IPS-18a (cell line): ENCODE measurements at regions not wholly inside any gene's neighbourhood (a gene's known extent, or its start where the extent isn't known, plus 50 kb on each side); places are given as distances from the start of the nearest gene placed in this dataset.

Experiments
- H3K27ac ChIP-seq: one replicate; pipeline ENCODE4 v1.5.1; 2013; ENCODE audit warnings: low read length
- H3K27me3 ChIP-seq: one replicate; pipeline ENCODE4 v1.6.1; 2013; ENCODE audit warnings: mild to moderate bottlenecking, low read length; ENCODE audit not compliant: control insufficient read depth, insufficient read depth
- H3K36me3 ChIP-seq: one replicate; pipeline ENCODE4 v1.6.1; 2013; ENCODE audit warnings: low read depth, low read length; ENCODE audit not compliant: control insufficient read depth
- H3K4me1 ChIP-seq: one replicate; pipeline ENCODE4 v1.6.1; 2013; ENCODE audit warnings: low read depth, low read length; ENCODE audit not compliant: control insufficient read depth
- H3K4me3 ChIP-seq: one replicate; pipeline ENCODE4 v1.5.1; 2013; ENCODE audit warnings: low read length
- H3K9ac ChIP-seq: one replicate; pipeline ENCODE4 v1.6.1; 2013; ENCODE audit warnings: mild to moderate bottlenecking, low read length, moderate library complexity
- H3K9me3 ChIP-seq: one replicate; pipeline ENCODE4 v1.6.1; 2013; ENCODE audit warnings: low read depth, low read length; ENCODE audit not compliant: control insufficient read depth

DNA sequence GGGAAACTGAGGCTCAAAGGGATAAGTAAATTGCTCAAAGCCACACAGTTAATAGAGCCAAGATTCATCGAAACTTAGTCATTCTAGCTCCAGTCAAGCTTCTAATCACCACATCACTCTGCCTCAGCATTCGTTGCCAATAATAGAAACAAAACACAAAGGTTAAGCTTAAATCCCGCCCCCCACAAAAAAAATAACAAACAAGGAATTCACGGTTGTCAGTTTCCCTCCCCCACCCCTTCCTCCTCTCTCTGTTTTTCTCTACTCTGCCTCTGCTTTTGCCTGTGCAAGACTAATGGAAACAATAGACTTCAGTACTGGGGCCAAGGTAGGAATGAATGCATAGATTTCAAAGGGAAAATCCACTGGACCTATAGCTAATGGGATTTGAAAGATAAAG is 70.7 kb upstream of the ZNF644 start:
- Histone ChIP-seq H3K9ac (no peak overlapping the region), H3K27ac (no peak overlapping the region), H3K27me3 (no peaks in the 10 kb centered on the region), H3K36me3 (no peaks in the 10 kb centered on the region), H3K4me3 (no peak overlapping the region), H3K4me1 (peaks cover 8% of the 10 kb centered on the region), H3K9me3 (peaks cover 11% of the 10 kb centered on the region)

DNA sequence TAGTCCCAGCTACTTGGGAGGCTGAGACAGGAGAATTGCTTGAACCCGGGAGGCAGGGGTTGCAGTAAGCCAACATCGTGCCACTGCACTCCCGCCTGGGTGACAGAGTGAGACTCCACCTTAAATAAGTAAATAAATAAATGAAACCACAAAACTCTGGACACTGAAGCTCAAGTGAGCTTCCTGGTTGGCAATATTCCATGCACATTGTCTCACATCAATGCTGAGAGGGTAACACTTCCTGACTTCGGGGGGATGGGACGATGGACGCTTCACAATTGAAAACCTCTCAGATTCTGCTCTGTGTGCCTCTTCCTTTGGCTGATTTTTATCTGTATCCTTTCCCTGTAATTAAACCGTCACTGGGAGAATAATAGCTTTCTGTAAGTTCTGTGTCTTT is 70.0 kb upstream of the ZNF644 start:
- Histone ChIP-seq H3K27me3 (no peaks in the 10 kb centered on the region), H3K36me3 (no peaks in the 10 kb centered on the region), H3K9me3 (peaks cover 11% of the 10 kb centered on the region), H3K4me3 (no peak overlapping the region), H3K27ac (no peak overlapping the region), H3K9ac (no peak overlapping the region), H3K4me1 (peaks cover 8% of the 10 kb centered on the region)

DNA sequence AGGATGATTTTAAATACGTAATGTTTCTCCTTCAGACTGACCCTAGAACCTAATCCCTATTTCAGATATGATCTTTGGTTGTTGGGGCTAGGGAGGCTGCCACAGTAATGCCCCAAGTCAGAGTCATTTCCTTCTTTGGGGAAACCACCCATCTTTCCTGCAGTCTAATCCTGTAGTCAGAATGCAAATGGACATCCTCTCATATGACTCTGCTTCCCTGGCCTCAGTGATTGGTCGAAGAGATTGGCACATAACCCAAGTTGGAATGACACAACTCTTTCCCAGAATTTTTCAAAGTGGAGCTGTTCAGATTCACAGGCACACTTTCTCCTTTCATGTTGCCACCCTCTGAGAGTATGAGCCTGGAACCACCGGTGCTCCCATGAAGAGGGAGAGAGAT is 58.8 kb upstream of the ZNF644 start:
- Histone ChIP-seq H3K27me3 (no peaks in the 10 kb centered on the region), H3K4me1 (no peaks in the 10 kb centered on the region), H3K27ac (no peak overlapping the region), H3K4me3 (no peak overlapping the region), H3K9ac (no peak overlapping the region), H3K36me3 (no peaks in the 10 kb centered on the region), H3K9me3 (no peaks in the 10 kb centered on the region)

DNA sequence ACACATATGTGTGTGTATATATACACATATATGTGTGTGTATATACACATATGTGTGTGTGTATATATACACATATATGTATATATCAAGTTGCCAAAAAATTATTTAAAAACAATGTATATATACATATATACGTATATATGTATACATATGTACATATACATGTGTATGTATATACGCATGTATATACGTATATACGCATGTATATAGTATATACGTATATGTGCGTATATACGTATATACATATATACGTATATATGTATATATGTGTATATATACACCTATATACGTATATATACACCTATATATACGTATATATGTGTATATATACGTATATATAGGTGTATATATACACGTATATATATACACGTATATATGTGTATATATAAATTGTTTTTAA is 57.0 kb upstream of the ZNF644 start:
- Histone ChIP-seq H3K36me3 (no peaks in the 10 kb centered on the region), H3K9ac (no peak overlapping the region), H3K9me3 (no peaks in the 10 kb centered on the region), H3K4me3 (no peak overlapping the region), H3K27ac (no peak overlapping the region), H3K27me3 (no peaks in the 10 kb centered on the region), H3K4me1 (no peaks in the 10 kb centered on the region)

DNA sequence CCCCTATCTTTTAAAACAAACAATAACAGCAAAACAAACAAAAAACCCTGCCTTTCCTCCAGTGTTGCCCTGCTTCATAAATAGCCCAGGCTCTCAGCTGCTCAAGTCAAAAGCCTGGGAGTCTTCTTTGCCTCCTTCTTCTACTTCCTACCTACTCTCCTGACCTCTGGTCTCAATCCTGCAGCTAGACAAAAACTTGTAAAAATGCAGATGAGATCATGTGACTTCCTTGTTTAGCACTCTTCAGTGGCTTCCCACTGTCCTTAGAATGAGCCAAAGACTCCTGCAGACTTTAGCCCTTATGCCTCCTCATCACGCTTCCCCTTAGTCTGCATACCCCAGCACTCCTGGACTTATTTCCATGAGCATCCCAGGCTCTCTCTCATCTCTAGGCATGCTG is 55.0 kb upstream of the ZNF644 start:
- H3K36me3 ChIP-seq = no peaks in the 10 kb centered on the region
- H3K4me3 ChIP-seq = no peak overlapping the region
- no peak overlapping the region for H3K27ac ChIP-seq
- H3K27me3 ChIP-seq = no peaks in the 10 kb centered on the region
- no peaks in the 10 kb centered on the region for H3K9me3 ChIP-seq
- no peak overlapping the region for H3K9ac ChIP-seq
- H3K4me1 ChIP-seq = no peaks in the 10 kb centered on the region

DNA sequence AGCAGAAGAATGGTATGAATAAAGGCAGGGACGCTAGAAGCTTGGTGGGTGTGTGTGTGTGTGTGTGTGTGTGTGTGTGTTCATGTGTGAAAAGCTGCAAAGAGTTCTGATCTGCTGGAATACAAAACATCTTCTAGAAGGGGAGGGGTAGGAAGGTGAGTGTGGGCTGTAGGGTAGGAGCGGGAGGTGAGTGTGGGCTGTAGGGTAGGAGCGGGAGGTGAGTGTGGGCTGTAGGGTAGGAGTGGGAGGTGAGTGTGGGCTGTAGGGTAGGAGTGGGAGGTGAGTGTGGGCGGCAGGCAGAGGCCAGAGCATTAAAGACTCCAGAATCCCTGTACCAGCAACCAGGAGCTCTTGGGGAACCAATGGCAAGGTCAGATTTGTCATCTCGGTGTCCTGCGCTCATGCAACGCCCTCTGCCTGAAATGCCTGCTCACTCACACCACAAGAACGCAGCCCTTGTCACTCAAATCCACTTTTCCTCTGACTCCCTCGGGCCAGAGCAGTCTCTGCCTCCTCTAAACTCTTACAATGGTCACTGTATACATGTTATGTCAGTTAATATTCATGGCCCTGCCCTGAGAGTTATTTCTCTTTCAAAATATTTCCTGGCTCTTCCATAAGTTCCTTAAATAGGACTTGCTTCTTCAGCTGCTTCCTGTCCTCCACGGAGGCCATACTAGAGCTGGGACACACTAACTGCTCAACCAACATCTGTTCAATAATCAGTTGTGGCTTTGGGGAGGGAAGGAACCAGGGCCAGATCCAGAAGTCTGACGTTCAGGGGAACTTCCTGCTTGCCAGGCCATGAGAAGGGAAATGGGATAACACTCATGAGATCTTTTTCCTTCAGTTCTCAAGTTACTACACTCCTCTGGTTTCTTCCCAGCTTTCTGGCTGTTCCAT is 53.6 kb upstream of the ZNF644 start:
- Histone ChIP-seq H3K9me3 (no peaks in the 10 kb centered on the region), H3K9ac (no peak overlapping the region), H3K27ac (no peak overlapping the region), H3K4me3 (no peak overlapping the region), H3K27me3 (no peaks in the 10 kb centered on the region), H3K36me3 (no peaks in the 10 kb centered on the region), H3K4me1 (no peaks in the 10 kb centered on the region)

DNA sequence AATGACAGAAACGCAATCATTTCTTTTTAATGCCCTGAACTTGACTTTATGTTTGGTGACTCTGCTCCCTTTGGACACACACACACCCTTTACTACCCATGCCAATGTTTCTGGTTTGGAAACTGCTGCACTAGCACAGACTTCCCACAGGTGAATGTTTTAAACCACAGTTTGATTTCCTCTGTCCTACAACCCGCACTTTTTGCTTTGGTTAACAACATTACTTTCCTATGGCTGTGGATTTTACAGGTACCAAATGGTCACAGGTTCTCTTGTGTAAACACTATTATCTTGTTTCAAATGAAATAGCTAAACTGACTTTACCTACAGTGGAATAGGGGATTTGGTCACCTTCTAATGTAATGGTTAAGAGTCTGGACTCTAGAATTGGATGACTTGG is 51.5 kb upstream of the ZNF644 start:
- Histone ChIP-seq H3K9me3 (no peaks in the 10 kb centered on the region), H3K4me3 (no peak overlapping the region), H3K9ac (no peak overlapping the region), H3K4me1 (no peaks in the 10 kb centered on the region), H3K36me3 (no peaks in the 10 kb centered on the region), H3K27me3 (no peaks in the 10 kb centered on the region), H3K27ac (no peak overlapping the region)

DNA sequence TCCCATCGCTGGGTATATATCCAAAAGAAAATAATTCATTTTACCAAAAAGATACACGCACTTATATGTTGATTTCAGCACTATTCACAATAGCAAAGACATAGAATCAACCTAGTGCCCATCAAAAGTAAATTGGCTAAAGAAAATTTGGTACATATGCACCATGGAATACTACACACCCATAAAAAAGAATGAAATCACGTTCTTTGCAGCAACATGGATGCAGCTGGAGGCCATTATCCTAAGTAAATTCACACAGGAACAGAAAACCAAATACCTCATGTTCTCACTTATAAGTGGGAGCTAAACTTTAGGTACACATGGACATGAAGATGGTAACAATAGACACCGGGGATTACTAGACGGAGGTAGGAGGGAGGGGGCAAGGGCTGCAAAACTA is 50.0 kb upstream of the ZNF644 start:
- Histone ChIP-seq H3K4me3 (no peak overlapping the region), H3K36me3 (no peaks in the 10 kb centered on the region), H3K9me3 (no peaks in the 10 kb centered on the region), H3K27ac (no peak overlapping the region), H3K9ac (no peak overlapping the region), H3K4me1 (no peaks in the 10 kb centered on the region), H3K27me3 (no peaks in the 10 kb centered on the region)
